HCT116 (cell line): ENCODE measurements at regions not wholly inside any gene's neighbourhood (a gene's known extent, or its start where the extent isn't known, plus 50 kb on each side); places are given as distances from the start of the nearest gene placed in this dataset.

Experiments used
- ATAC-seq: fragments of 200-7000 bp; cut with Tn5 transposase; 2 replicates; pipeline ENCODE4 v1.9.1; 2020; ENCODE audit warnings: mild to moderate bottlenecking, moderate library complexity
- BruUV-seq: library from RNA; stranded (reverse); fragments of 400-500 nt; replicated peaks from 2 replicates; lab custom pipeline; 2021; lab: Mats Ljungman, UMichigan
- CTCF ChIA-PET: fragments of 300-600 bp; sonication (Branson Sonifier 250); formaldehyde crosslinking; loops from one replicate; lab custom pipeline; 2021; ENCODE audit warnings: antibody characterized with exemption; lab: Charles Lee
- POLR2A ChIA-PET: fragments of 300-600, 350-600 bp; sonication (Branson Sonifier 250); formaldehyde crosslinking; loops from one replicate; lab custom pipeline; 2021; ENCODE audit warnings: antibody characterized with exemption; lab: Charles Lee
- RAD21 ChIA-PET, 2 experiments: fragments of 300-600 bp; sonication (Branson Sonifier 250); formaldehyde crosslinking; loops; one replicate each; lab custom pipeline; 2023; ENCODE audit warnings: low total read pairs in 2 of 2; ENCODE audit not compliant: uncharacterized antibody in 2 of 2, unreplicated experiment in 2 of 2, low non-redundant PET in 1 of 2; lab: Charles Lee
- DNase-seq: peaks from one replicate; pipeline ENCODE4 v3.0.0-alpha.2; 2010; ENCODE audit warnings: low read depth, low spot score
- H2AFZ ChIP-seq: fragments of 200-600 bp; shearing (Covaris generic), sonication (generic); 2 replicates; pipeline ENCODE4 v1.6.1; 2017; ENCODE audit warnings: low read depth, mixed run types, mixed read lengths, antibody characterized with exemption, low read length; ENCODE audit not compliant: poor library complexity, severe bottlenecking
- H3K27ac ChIP-seq: 2 replicates; pipeline ENCODE4 v1.5.1; 2012; ENCODE audit warnings: low read depth, low read length
- H3K27me3 ChIP-seq: fragments of 200-600 bp; sonication (generic); 2 replicates; pipeline ENCODE4 v1.6.1; 2016; ENCODE audit warnings: mixed run types, low read length, mixed read lengths; ENCODE audit not compliant: insufficient read depth
- H3K36me3 ChIP-seq, 2 experiments: fragments of 200-500 bp in 1 of 2; fragments of 200-600 bp in 1 of 2; sonication (Bioruptor generic) in 1 of 2; sonication (generic) in 1 of 2; 2 replicates each; pipeline versions ENCODE4 v1.5.1 to v1.6.1; 2014 to 2016; ENCODE audit warnings: low read length in 2 of 2, inconsistent platforms in 1 of 2, mixed read lengths in 1 of 2, mixed run types in 1 of 2; ENCODE audit not compliant: insufficient read depth in 2 of 2, control insufficient read depth in 1 of 2
- H3K4me1 ChIP-seq, 2 experiments: fragments of 200-600 bp in 1 of 2; sonication (generic) in 1 of 2; 2 replicates each; pipeline versions ENCODE4 v1.5.1 to v1.6.1; 2012 to 2017; ENCODE audit warnings: low read length in 2 of 2, inconsistent platforms in 1 of 2, mild to moderate bottlenecking in 1 of 2, mixed read lengths in 1 of 2, mixed run types in 1 of 2, moderate library complexity in 1 of 2; ENCODE audit not compliant: insufficient read depth in 2 of 2, control insufficient read depth in 1 of 2
- H3K4me2 ChIP-seq: fragments of 200-600 bp; sonication (generic); 2 replicates; pipeline ENCODE4 v1.6.1; 2017; ENCODE audit warnings: mixed run types, low read length, mixed read lengths
- H3K4me3 ChIP-seq, 2 experiments: fragments of 200-600 bp in 1 of 2; sonication (generic) in 1 of 2; replicated peaks in 1 of 2; 2 replicates each; pipeline ENCODE4 v1.5.1; 2011 to 2016; ENCODE audit warnings: low read length in 2 of 2, control low read depth in 1 of 2, low read depth in 1 of 2, mild to moderate bottlenecking in 1 of 2, mixed read lengths in 1 of 2, mixed run types in 1 of 2
- H3K79me2 ChIP-seq: fragments of 200-600 bp; sonication (generic); 2 replicates; pipeline ENCODE4 v1.6.1; 2017; ENCODE audit warnings: mild to moderate bottlenecking, mixed run types, low read length, moderate library complexity, mixed read lengths; ENCODE audit not compliant: insufficient read depth
- H3K9ac ChIP-seq: fragments of 200-600 bp; sonication (generic); 2 replicates; pipeline ENCODE4 v1.6.1; 2016; ENCODE audit warnings: low read length, mixed read lengths
- H3K9me2 ChIP-seq: fragments of 200-600 bp; sonication (generic), shearing (Covaris generic); 2 replicates; pipeline ENCODE4 v1.6.1; 2017; ENCODE audit warnings: mixed run types, mild to moderate bottlenecking, moderate library complexity; ENCODE audit not compliant: insufficient read depth
- H3K9me3 ChIP-seq, 2 experiments: fragments of 200-500 bp in 1 of 2; fragments of 200-600 bp in 1 of 2; sonication (Bioruptor generic) in 1 of 2; sonication (generic) in 1 of 2; 2 replicates each; pipeline ENCODE4 v1.6.1; 2014 to 2017; ENCODE audit warnings: low read length in 2 of 2, mixed read lengths in 2 of 2, inconsistent platforms in 1 of 2, low read depth in 1 of 2, mild to moderate bottlenecking in 1 of 2, mixed run types in 1 of 2, moderate library complexity in 1 of 2; ENCODE audit not compliant: control insufficient read depth in 1 of 2, insufficient read depth in 1 of 2
- H4K20me1 ChIP-seq: fragments of 200-600 bp; sonication (generic), shearing (Covaris generic); 2 replicates; pipeline ENCODE4 v1.6.1; 2017; ENCODE audit warnings: mixed run types, mild to moderate bottlenecking, moderate library complexity; ENCODE audit not compliant: insufficient read depth
- ATF3 ChIP-seq: IDR thresholded peaks from 2 replicates; pipeline ENCODE4 v1.6.1; 2012
- CBX3 ChIP-seq: IDR thresholded peaks from 2 replicates; pipeline ENCODE4 v1.6.1; 2012; ENCODE audit warnings: low read depth
- CEBPB ChIP-seq: IDR thresholded peaks from 2 replicates; pipeline ENCODE4 v1.6.1; 2012; ENCODE audit warnings: low read depth
- CTCF ChIP-seq, 3 experiments: fragments of 200-600 bp in 1 of 3; sonication (generic) in 1 of 3; IDR thresholded peaks in 2 of 3; conservative IDR thresholded peaks in 1 of 3; 2 replicates each; pipeline ENCODE4 v1.5.1; 2012 to 2017; ENCODE audit warnings: low read depth in 2 of 3, low read length in 2 of 3, antibody characterized with exemption in 1 of 3, borderline replicate concordance in 1 of 3, control low read depth in 1 of 3, mild to moderate bottlenecking in 1 of 3, mixed read lengths in 1 of 3, mixed run types in 1 of 3, moderate library complexity in 1 of 3; ENCODE audit not compliant: insufficient read depth in 1 of 3
- EGR1 ChIP-seq: IDR thresholded peaks from 2 replicates; pipeline ENCODE4 v1.6.1; 2012; ENCODE audit warnings: low read depth
- ELF1 ChIP-seq: IDR thresholded peaks from 2 replicates; pipeline ENCODE4 v1.6.1; 2012; ENCODE audit warnings: low read depth, borderline replicate concordance
- FOSL1 ChIP-seq: IDR thresholded peaks from 2 replicates; pipeline ENCODE4 v1.6.1; 2012; ENCODE audit warnings: low read depth
- JUND ChIP-seq: IDR thresholded peaks from 2 replicates; pipeline ENCODE4 v1.6.1; 2012
- MAX ChIP-seq: IDR thresholded peaks from 2 replicates; pipeline ENCODE4 v1.6.1; 2012
- POLR2A ChIP-seq: IDR thresholded peaks from 2 replicates; pipeline ENCODE4 v1.7.0; 2011; ENCODE audit warnings: borderline replicate concordance; ENCODE audit not compliant: insufficient read depth, insufficient read length; ENCODE audit errors: extremely low read depth
- RAD21 ChIP-seq: IDR thresholded peaks from 2 replicates; pipeline ENCODE4 v1.6.1; 2012; ENCODE audit warnings: low read depth, mild to moderate bottlenecking
- REST ChIP-seq: IDR thresholded peaks from 2 replicates; pipeline ENCODE4 v1.6.1; 2012; ENCODE audit warnings: low read depth
- SP1 ChIP-seq: IDR thresholded peaks from 2 replicates; pipeline ENCODE4 v1.6.1; 2012; ENCODE audit warnings: low read depth
- SRF ChIP-seq: IDR thresholded peaks from 2 replicates; pipeline ENCODE4 v1.6.1; 2012; ENCODE audit warnings: low read depth
- TCF7L2 ChIP-seq: IDR thresholded peaks from 2 replicates; pipeline ENCODE4 v1.7.0; 2011; ENCODE audit warnings: borderline replicate concordance, inconsistent platforms; ENCODE audit not compliant: insufficient read depth, insufficient read length; ENCODE audit errors: extremely low read depth
- YY1 ChIP-seq: IDR thresholded peaks from 2 replicates; pipeline ENCODE4 v1.6.1; 2011; ENCODE audit warnings: low read length, low read depth, moderate library complexity, mild to moderate bottlenecking; ENCODE audit not compliant: insufficient replicate concordance; ENCODE audit errors: extremely low read depth
- ZBTB33 ChIP-seq: IDR thresholded peaks from 2 replicates; pipeline ENCODE4 v1.6.1; 2011; ENCODE audit warnings: mild to moderate bottlenecking, low read length, moderate library complexity; ENCODE audit not compliant: insufficient replicate concordance; ENCODE audit errors: extremely low read depth
- ZFX ChIP-seq: fragments of 450-650 bp; IDR thresholded peaks from 2 replicates; pipeline ENCODE4 v1.6.1; 2017
- ZNF274 ChIP-seq: fragments of 200-500 bp; sonication (Bioruptor generic); IDR thresholded peaks from 2 replicates; pipeline ENCODE4 v1.6.1; 2014; ENCODE audit warnings: mild to moderate bottlenecking, low read depth, low read length, inconsistent platforms
- intact Hi-C: fragments of 100-400 bp; cut with micrococcal nuclease; formaldehyde crosslinking; loops from 2 replicates; pipeline ENCODE4 v1.10.0; 2022

GRCh38 chr6:137956098-137956488 lies 89.0 kb downstream of the TNFAIP3 start:
- Histone ChIP-seq H3K9ac (no peak overlapping the region), H3K9me3 (peaks cover 0 to 8% of the 10 kb centered on the region in 2 experiments; a peak in 1 of 4 replicates), H3K9me2 (no peaks in the 10 kb centered on the region), H3K36me3 (no peaks in the 10 kb centered on the region), H3K4me1 (no peaks in the 10 kb centered on the region), H3K4me3 (no peak overlapping the region), H3K27me3 (no peaks in the 10 kb centered on the region), H4K20me1 (no peaks in the 10 kb centered on the region), H3K79me2 (no peaks in the 10 kb centered on the region), H3K27ac (no peak overlapping the region), H2AFZ (no peak overlapping the region), H3K4me2 (no peak overlapping the region)
- ChIA-PET POLR2A (no interaction called here), RAD21 (no interaction called here), CTCF (no interaction called here)
- BruUV-seq: no TSS peak
- ATAC-seq: no peak
- DNase-seq: no peak
- intact Hi-C loops: no loop called here
- no peak for TF ChIP-seq ZFX
- TF ChIP-seq EGR1: no peak
- no peak for TF ChIP-seq REST
- TF ChIP-seq ZNF274: no peak
- no peak for TF ChIP-seq FOSL1
- TF ChIP-seq CBX3: no peak
- no peak for TF ChIP-seq RAD21
- no peak for TF ChIP-seq CTCF (IDR thresholded peaks at IDR 0.05 in 2 of 3, conservative IDR thresholded peaks at IDR 0.05 in 1 of 3; ENCODE audit: borderline replicate concordance in 1 of 3, insufficient read depth in 1 of 3, low read depth in 2 of 3, low read length in 2 of 3)
- TF ChIP-seq CEBPB: no peak
- TF ChIP-seq JUND: no peak
- TF ChIP-seq MAX: no peak
- no peak for TF ChIP-seq ATF3
- TF ChIP-seq TCF7L2: no peak
- no peak for TF ChIP-seq SRF
- TF ChIP-seq ZBTB33: no peak
- TF ChIP-seq POLR2A: no peak
- no peak for TF ChIP-seq YY1
- TF ChIP-seq SP1: no peak
- TF ChIP-seq ELF1: no peak
